GM23338 (cell line): ENCODE measurements at regions not wholly inside any gene's neighbourhood (a gene's known extent, or its start where the extent isn't known, plus 50 kb on each side); places are given as distances from the start of the nearest gene placed in this dataset.

Source experiments
- CREB1 ChIP-seq: fragments of 250-450 bp; sonication (Bioruptor Pico); IDR thresholded peaks from 2 replicates; pipeline ENCODE4 v1.5.0; 2020; ENCODE audit warnings: low read depth, mild to moderate bottlenecking, moderate library complexity
- CTCF ChIP-seq, 2 experiments: fragments of 200-600 bp in 1 of 2; sonication (generic) in 1 of 2; conservative IDR thresholded peaks; 2 replicates each; pipeline versions ENCODE4 v1.5.1 to v1.6.1; 2016 to 2017; ENCODE audit warnings: antibody characterized with exemption in 2 of 2, low read depth in 2 of 2, mild to moderate bottlenecking in 2 of 2, moderate library complexity in 1 of 2
- EZH2 ChIP-seq: fragments of 200-600 bp; sonication (generic); IDR thresholded peaks from one replicate; pipeline ENCODE4 v1.8.0; 2017; ENCODE audit warnings: antibody characterized with exemption, mild to moderate bottlenecking, low read depth; ENCODE audit not compliant: unreplicated experiment
- EZH2phosphoT487 ChIP-seq: fragments of 200-600 bp; sonication (generic); IDR thresholded peaks from one replicate; pipeline ENCODE4 v1.8.1; 2018; ENCODE audit warnings: antibody characterized with exemption; ENCODE audit not compliant: unreplicated experiment
- JUNB ChIP-seq: IDR thresholded peaks from one replicate; pipeline ENCODE4 v1.6.1; 2016; ENCODE audit warnings: antibody characterized with exemption; ENCODE audit not compliant: unreplicated experiment
- NANOG ChIP-seq: IDR thresholded peaks from 2 replicates; pipeline ENCODE4 v1.6.1; 2016; ENCODE audit warnings: antibody characterized with exemption, borderline replicate concordance
- POLR2AphosphoS5 ChIP-seq: IDR thresholded peaks from 2 replicates; pipeline ENCODE4 v1.6.1; 2016; ENCODE audit warnings: antibody characterized with exemption, low read depth
- STAT1 ChIP-seq: IDR thresholded peaks from one replicate; pipeline ENCODE4 v1.6.1; 2016; ENCODE audit warnings: antibody characterized with exemption; ENCODE audit not compliant: unreplicated experiment
- ZNF114 ChIP-seq: fragments of 250-450 bp; sonication (Bioruptor Pico); IDR thresholded peaks from 2 replicates; pipeline ENCODE4 v1.5.0; 2020; ENCODE audit warnings: mild to moderate bottlenecking, moderate library complexity
- TF ChIP-seq, protein P1 (sequence below): IDR thresholded peaks from 2 replicates; pipeline ENCODE4 v1.6.1; 2016; ENCODE audit warnings: antibody characterized with exemption
- TF ChIP-seq, protein P2 (sequence below): IDR thresholded peaks from one replicate; pipeline ENCODE4 v1.6.1; 2018; ENCODE audit warnings: antibody characterized with exemption; ENCODE audit not compliant: unreplicated experiment

- TF ChIP-seq CTCF (conservative IDR thresholded peaks at IDR 0.05; ENCODE audit: low read depth in 2 of 2), result no peak
- no peak for TF ChIP-seq CREB1 (CRISPR knock-in tag)
- no peak for TF ChIP-seq ZNF114 (CRISPR knock-in tag)
- no peak for TF ChIP-seq EZH2phosphoT487
- TF ChIP-seq EZH2, result no peak
- no peak for TF ChIP-seq POLR2AphosphoS5
- no peak for TF ChIP-seq NANOG
- no peak for TF ChIP-seq JUNB
- TF ChIP-seq, protein P1, sequence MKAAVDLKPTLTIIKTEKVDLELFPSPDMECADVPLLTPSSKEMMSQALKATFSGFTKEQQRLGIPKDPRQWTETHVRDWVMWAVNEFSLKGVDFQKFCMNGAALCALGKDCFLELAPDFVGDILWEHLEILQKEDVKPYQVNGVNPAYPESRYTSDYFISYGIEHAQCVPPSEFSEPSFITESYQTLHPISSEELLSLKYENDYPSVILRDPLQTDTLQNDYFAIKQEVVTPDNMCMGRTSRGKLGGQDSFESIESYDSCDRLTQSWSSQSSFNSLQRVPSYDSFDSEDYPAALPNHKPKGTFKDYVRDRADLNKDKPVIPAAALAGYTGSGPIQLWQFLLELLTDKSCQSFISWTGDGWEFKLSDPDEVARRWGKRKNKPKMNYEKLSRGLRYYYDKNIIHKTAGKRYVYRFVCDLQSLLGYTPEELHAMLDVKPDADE, result no peak
- TF ChIP-seq, protein P2, sequence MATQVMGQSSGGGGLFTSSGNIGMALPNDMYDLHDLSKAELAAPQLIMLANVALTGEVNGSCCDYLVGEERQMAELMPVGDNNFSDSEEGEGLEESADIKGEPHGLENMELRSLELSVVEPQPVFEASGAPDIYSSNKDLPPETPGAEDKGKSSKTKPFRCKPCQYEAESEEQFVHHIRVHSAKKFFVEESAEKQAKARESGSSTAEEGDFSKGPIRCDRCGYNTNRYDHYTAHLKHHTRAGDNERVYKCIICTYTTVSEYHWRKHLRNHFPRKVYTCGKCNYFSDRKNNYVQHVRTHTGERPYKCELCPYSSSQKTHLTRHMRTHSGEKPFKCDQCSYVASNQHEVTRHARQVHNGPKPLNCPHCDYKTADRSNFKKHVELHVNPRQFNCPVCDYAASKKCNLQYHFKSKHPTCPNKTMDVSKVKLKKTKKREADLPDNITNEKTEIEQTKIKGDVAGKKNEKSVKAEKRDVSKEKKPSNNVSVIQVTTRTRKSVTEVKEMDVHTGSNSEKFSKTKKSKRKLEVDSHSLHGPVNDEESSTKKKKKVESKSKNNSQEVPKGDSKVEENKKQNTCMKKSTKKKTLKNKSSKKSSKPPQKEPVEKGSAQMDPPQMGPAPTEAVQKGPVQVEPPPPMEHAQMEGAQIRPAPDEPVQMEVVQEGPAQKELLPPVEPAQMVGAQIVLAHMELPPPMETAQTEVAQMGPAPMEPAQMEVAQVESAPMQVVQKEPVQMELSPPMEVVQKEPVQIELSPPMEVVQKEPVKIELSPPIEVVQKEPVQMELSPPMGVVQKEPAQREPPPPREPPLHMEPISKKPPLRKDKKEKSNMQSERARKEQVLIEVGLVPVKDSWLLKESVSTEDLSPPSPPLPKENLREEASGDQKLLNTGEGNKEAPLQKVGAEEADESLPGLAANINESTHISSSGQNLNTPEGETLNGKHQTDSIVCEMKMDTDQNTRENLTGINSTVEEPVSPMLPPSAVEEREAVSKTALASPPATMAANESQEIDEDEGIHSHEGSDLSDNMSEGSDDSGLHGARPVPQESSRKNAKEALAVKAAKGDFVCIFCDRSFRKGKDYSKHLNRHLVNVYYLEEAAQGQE, result no peak
- TF ChIP-seq STAT1, result no peak
Observed at GRCh38 chr5:71877511-71877910, 158.4 kb downstream of the CARTPT start.
